Hepatocyte (in vitro differentiated cells): ENCODE measurements at regions not wholly inside any gene's neighbourhood (a gene's known extent, or its start where the extent isn't known, plus 50 kb on each side); places are given as distances from the start of the nearest gene placed in this dataset.

Experiments
- CTCF ChIP-seq: fragments of 200-600 bp; sonication (generic); IDR thresholded peaks from 2 replicates; pipeline ENCODE4 v1.5.1; 2016; ENCODE audit warnings: antibody characterized with exemption, mild to moderate bottlenecking; ENCODE audit not compliant: poor library complexity
- EZH2 ChIP-seq: fragments of 200-600 bp; sonication (generic); IDR thresholded peaks from 2 replicates; pipeline ENCODE4 v1.6.1; 2016; ENCODE audit warnings: antibody characterized with exemption, mild to moderate bottlenecking, borderline replicate concordance

- TF ChIP-seq CTCF (no peak), EZH2 (no peak)
Measured at GRCh38 chr12:90675106-90675505, 279.9 kb downstream of the CCER1 start.
